ENCODE measurements at regions not wholly inside any gene's neighbourhood (a gene's known extent, or its start where the extent isn't known, plus 50 kb on each side); places are given as distances from the start of the nearest gene placed in this dataset.

DNA sequence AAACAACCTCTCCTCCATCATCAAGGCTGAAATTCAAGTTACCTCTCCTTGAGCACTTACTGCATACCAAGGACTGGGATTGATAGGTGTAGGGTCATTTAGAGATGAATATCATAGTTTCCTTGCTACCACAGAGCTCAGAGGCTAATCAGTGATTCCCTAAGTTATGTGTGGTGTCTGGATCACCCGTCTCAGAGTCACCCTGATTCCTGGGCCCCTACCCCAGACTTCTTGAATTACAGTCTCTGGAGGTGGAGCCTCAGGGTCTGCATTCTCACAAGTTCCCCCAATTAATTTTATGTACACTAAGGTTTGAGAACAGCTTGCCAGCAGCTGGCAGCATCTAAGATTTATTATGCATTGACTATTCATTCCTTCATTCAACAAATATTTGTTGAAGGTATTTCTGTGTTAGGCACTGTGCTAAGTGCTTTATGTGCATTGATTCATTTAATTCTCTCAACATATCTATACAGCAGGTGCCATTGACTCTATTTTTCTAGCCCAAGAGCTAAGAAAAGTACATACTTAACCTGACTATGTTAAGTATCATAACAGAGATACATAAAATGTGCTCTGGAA is 182.9 kb upstream of the FGGY start:
- no peak for TF ChIP-seq CTCF (conservative IDR thresholded peaks at IDR 0.05; ENCODE audit: low read length)
- no peak for TF ChIP-seq EZH2phosphoT487 (IDR thresholded peaks at IDR 0.05; ENCODE audit: borderline replicate concordance)

Measured in Loucy (cell line).